Adrenal gland (tissue), 5 donors: ENCODE measurements at regions not wholly inside any gene's neighbourhood (a gene's known extent, or its start where the extent isn't known, plus 50 kb on each side); places are given as distances from the start of the nearest gene placed in this dataset.

ENCODE experiments used
- CTCF ChIP-seq, 6 experiments: fragments of 450-650 bp in 4 of 6; fragments of 200-600 bp in 2 of 6; sonication (generic) in 1 of 6; IDR thresholded peaks; 1 replicate in 5 of 6; 2 replicates in 1 of 6; pipeline versions ENCODE4 v1.5.1 to v1.8.0; 2016 to 2021; ENCODE audit warnings: antibody characterized with exemption in 6 of 6, mild to moderate bottlenecking in 2 of 6, moderate library complexity in 1 of 6
- POLR2A ChIP-seq, 2 donors: fragments of 450-650 bp; IDR thresholded peaks; one replicate each; pipeline ENCODE4 v1.6.1; 2017; ENCODE audit warnings: antibody characterized with exemption in 2 of 2, mild to moderate bottlenecking in 2 of 2, moderate library complexity in 1 of 2
- donor health status: DM: no; HTN: no; CAD: no.

GRCh38 chrX:39739585-39739984 is 358.2 kb downstream of the BCOR start:
- TF ChIP-seq CTCF (IDR thresholded peaks at IDR 0.05) (no peak), POLR2A (IDR thresholded peaks at IDR 0.05) (no peak)
